GM18499 (cell line): ENCODE measurements at regions not wholly inside any gene's neighbourhood (a gene's known extent, or its start where the extent isn't known, plus 50 kb on each side); places are given as distances from the start of the nearest gene placed in this dataset.

ENCODE experiments used
- ATAC-seq: cut with Tn5 transposase; IDR thresholded peaks from one replicate; pipeline ENCODE4 v1.9.1; 2021; ENCODE audit warnings: moderate number of reproducible peaks; ENCODE audit not compliant: insufficient read depth, unreplicated experiment

GRCh38 chr2:122003196-122003940, 247.9 kb downstream of the TSN start:
- no peak for ATAC-seq

DNA sequence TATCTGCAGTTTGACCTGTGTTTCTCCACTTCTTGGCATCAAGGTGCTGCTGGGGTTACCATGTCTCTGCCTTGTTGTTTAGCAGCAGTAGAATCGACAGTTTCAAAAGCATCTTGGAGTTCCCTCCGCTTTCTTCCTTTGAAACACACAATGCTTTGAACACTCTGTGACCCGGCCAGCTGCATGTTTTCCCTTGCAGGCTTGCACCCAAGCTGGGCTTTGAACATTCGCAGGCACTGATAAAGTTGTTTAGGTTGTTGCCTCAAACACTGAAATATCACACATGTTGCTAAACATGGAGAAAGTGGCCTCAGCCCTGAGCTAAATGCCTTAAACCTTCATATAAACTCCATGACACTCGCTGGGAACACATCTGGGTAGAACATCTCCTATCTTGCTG, 251.7 kb downstream of the TSN start:
- no peak for ATAC-seq

- no peak for ATAC-seq
Observed at GRCh38 chr2:122007577-122007976, 252.1 kb downstream of the TSN start.

GRCh38 chr2:122009561-122009960, 254.1 kb downstream of the TSN start:
- ATAC-seq: no peak

- no peak for ATAC-seq
Observed at GRCh38 chr2:122011493-122012270, 256.2 kb downstream of the TSN start.

GRCh38 chr2:122018736-122019135, 263.3 kb downstream of the TSN start:
- no peak for ATAC-seq

DNA sequence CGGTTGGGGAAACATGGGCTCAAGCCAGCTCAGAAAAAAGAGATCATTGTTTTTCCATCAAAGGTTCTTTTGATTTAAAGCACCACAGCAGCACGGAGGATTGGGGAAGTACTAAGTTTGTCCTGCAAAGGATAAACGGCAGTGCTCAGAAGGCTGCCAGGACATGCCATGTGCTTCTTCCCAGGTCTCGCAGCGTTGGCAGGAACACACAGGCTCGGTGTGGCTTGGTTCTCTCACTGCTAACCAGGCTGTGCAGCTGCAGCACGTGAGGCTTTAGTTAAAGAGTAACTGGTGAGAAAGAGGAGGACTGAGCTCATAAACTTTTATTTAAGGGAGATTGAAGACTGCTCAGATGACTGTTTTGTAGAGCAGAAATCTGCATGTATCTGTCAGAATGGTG, 264.3 kb downstream of the TSN start:
- ATAC-seq: no peak

- no peak for ATAC-seq
Observed at GRCh38 chr2:122020377-122020776, 264.9 kb downstream of the TSN start.

GRCh38 chr2:122021941-122022340, 266.5 kb downstream of the TSN start:
- ATAC-seq: no peak

DNA sequence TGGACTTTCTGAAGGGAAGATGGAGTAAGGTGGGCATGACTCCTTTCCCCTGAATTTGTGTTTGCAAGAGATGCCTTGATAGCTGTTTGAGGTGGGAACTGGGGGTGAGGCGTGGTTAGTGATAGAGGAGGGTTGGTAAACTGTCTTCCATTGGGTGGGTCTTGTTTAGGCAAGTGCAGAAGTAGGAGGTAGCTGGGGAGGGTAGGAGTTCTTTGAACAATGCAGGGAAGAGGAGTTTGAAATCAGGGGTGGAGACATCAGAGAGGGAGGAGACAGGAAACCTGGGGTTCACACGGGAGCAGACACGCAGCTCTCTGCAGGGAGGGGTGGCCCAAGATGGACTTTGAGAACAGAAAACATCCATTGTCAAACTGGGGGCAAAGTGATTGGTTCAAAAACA, 267.1 kb downstream of the TSN start:
- no peak for ATAC-seq

- no peak for ATAC-seq
Observed at GRCh38 chr2:122023059-122023864, 267.8 kb downstream of the TSN start.

- ATAC-seq: no peak
Observed at GRCh38 chr2:122027510-122028217, 272.2 kb downstream of the TSN start.

- no peak for ATAC-seq
Observed at GRCh38 chr2:122028371-122029100, 273.1 kb downstream of the TSN start.

- ATAC-seq: no peak
Observed at GRCh38 chr2:122029456-122029855, 274.0 kb downstream of the TSN start.

DNA sequence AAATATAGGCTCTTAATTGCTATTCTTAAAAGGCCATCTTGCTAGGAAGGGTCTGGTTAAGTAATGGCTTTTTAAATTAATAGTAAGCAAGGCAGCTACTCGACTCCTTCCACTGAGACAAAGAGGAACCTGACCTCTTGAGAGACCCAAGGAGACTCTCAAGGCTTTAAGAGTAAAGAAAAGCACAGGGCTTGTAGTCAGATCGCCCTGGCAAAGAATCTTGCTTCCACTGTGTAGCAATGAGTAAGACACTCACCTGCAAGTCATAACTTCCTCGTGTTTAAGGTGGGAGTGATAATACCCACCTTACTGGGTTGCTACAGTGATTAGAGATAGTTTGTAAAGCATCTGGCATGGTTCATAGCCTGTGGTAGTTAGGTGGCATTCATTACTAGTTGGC, 274.5 kb downstream of the TSN start:
- ATAC-seq: no peak

DNA sequence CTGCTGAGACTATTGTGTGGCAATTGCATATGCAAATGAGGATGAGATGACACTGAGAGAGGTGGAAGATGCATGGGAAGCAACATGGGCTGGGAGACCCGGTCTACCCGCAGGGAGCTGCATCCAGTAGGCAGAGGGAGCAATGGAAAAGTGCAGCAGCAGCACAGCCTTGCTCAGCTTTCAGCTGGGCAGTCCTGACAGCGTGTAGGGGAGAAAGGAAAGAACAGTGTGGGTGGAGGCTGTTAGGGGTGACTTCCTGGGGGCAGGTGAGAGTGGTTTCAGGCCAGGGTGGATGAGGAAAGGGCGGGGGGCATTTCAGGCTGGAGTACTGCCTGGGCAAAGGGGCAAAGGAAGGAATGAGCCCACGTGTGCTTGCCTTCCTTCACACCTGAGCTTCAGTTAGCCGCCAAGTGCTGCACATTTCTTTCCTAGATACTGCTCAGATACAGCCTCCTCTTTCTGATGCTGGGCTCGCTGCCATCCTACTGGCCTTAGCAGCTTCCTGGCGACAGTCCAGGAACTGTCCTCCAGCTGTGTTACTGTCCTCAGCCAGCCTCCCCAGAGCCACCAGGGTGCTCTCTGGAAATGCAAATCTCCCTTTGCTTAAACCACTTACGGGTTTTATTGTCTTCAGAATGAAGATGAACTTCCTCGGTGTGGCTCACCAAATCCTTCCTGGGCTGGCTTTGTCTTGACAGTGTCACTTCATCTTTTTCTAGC, 276.3 kb downstream of the TSN start:
- ATAC-seq: no peak

GRCh38 chr2:122032264-122032645, 276.8 kb downstream of the TSN start:
- no peak for ATAC-seq

DNA sequence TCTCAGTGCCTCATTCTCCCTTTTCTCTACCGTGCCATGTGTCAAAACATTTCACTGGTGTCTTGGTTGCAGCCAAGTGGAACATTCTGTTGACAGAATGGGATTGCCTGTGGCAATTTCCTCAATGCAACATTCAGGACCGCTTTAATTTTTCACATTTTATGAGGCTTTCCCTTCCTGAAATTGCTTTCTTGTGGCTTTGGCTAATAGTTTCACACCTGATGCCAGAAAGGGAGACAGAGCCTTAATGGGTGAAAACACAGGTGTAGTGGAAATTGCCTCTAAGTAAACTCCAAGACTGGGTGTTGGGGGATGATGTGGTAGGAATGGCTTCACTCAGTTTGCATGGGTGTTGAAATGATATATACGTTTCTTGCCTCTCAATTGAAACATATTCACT, 278.3 kb downstream of the TSN start:
- ATAC-seq: no peak

GRCh38 chr2:122034344-122034743, 278.9 kb downstream of the TSN start:
- ATAC-seq: no peak
